22Rv1 (cell line): ENCODE measurements at regions not wholly inside any gene's neighbourhood (a gene's known extent, or its start where the extent isn't known, plus 50 kb on each side); places are given as distances from the start of the nearest gene placed in this dataset.
A peak's percentile ranks its signal among the peaks of the same experiment; 100 is the strongest.

Source experiments
- H3K27ac ChIP-seq: fragments of 450-650 bp; 2 replicates; pipeline ENCODE4 v1.5.1; 2017
- CTCF ChIP-seq: fragments of 450-650 bp; IDR thresholded peaks from 2 replicates; pipeline ENCODE4 v1.5.1; 2017; ENCODE audit warnings: mild to moderate bottlenecking
- ZFX ChIP-seq: fragments of 450-650 bp; IDR thresholded peaks from 2 replicates; pipeline ENCODE4 v1.6.1; 2017; ENCODE audit warnings: antibody characterized with exemption, borderline replicate concordance

GRCh38 chr4:38211885-38212284 lies 251.7 kb downstream of the PTTG2 start:
- TF ChIP-seq ZFX, result no peak
- no peak for TF ChIP-seq CTCF
- H3K27ac ChIP-seq, result no peak overlapping the region

- H3K27ac ChIP-seq, result no peak overlapping the region
- no peak for TF ChIP-seq CTCF
- no peak for TF ChIP-seq ZFX
Observed at GRCh38 chr4:38213083-38213805, 253.0 kb downstream of the PTTG2 start.

- TF ChIP-seq CTCF (no peak), ZFX (no peak)
- no peak overlapping the region for H3K27ac ChIP-seq
Observed at GRCh38 chr4:38222892-38223291, 262.7 kb downstream of the PTTG2 start.

- 0 out of 2 replicates have a peak overlapping the region, but pooled peaks have one; percentile 20 for H3K27ac ChIP-seq
Observed at GRCh38 chr4:38223306-38223705, 263.1 kb downstream of the PTTG2 start.

GRCh38 chr4:38223782-38224236 lies 263.6 kb downstream of the PTTG2 start:
- H3K27ac ChIP-seq, result 0 out of 2 replicates have a peak overlapping the region, but pooled peaks have one; percentile 20
- TF ChIP-seq CTCF, result no peak
- no peak for TF ChIP-seq ZFX

More at GRCh38 chr4:38223306-38223705, 263.1 kb downstream of the PTTG2 start:
- no peak for TF ChIP-seq CTCF
- no peak for TF ChIP-seq ZFX

GRCh38 chr4:38224850-38225249 lies 264.7 kb downstream of the PTTG2 start:
- TF ChIP-seq ZFX, result no peak
- TF ChIP-seq CTCF, result no peak
- H3K27ac ChIP-seq, result no peak overlapping the region

- H3K27ac ChIP-seq, result no peak overlapping the region
- TF ChIP-seq CTCF, result no peak
- no peak for TF ChIP-seq ZFX
Observed at GRCh38 chr4:38226170-38226569, 266.0 kb downstream of the PTTG2 start.
